ENCODE measurements at regions not wholly inside any gene's neighbourhood (a gene's known extent, or its start where the extent isn't known, plus 50 kb on each side); places are given as distances from the start of the nearest gene placed in this dataset.
"Not testable (repeated sequence)": the region's sequence is repeated elsewhere in the genome, so short reads cannot be mapped to it uniquely, and the experiment has no call there.

GRCh38 chr9:67708109-67708508 is 150.6 kb upstream of the ANKRD20A1 start:
- DNase-seq = not testable (repeated sequence)

- DNase-seq = not testable (repeated sequence)
Observed at GRCh38 chr9:67711429-67711828, 147.3 kb upstream of the ANKRD20A1 start.

DNA sequence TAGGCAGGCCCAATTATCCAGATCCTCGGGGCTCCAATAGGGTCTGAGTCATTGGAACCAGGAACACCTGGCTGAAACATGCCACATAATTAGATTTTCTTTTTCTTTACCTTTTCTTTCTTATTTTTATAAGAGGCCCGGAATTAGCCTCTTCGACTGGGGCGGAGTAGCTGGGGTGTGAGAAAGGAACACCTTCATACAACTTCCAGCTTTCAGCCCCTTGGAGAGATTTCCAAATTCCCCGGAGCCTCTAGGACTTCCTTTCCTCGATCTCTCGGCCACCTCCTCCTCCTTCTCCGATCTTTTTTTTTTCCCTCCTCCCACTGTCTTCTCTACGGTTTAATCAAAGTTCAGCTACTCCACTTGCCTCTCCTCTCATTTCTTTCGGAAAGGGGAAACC is 146.8 kb upstream of the ANKRD20A1 start:
- DNase-seq = not testable (repeated sequence)

DNA sequence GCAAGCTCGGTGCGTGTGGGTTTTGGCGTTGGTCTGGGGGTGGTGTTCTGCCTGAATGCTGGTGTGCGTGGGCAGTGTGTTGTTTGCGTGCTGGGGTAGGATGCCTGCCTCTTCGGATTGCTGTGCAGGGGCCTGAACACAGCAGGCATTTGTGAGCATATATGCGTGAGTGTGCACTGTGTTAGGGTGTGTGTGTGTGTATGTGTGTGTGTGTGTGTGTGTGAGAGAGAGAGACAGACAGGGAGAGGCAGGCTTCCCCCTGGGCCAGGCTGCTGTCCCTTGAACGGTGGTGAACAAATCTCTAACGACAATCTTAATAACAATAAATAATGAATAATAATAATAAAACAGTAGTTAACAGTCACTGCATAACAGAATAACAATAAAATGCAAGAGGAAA is 145.8 kb upstream of the ANKRD20A1 start:
- DNase-seq = peak in 1 of 2 donors; percentile 2

DNA sequence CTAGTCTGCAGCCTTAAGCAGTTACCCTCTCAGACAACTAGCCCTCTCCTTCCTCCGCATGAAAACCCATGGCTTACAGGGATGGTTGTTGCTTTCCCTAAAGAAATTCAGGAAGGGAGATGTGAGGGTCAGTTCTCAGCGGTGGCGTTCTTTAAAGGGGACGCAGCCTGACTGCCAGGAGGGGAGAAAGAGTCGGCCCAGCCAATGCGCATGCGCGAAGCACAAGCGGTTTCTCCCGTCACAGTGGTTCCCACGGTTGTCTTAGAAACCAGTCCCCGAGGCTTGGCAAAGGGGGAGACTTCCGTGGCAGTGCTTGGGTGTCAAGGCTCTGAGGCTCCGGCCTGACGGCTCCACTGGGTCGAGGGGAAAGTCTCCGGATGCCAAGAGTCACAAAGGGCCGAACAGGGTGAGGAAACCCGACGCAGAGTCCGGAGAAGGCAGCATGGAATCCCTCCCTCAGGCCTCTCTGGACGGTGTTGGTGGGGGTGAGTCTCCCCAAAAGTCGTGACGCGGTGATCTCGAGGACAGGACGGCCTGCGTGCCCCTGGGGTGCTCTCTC is 140.8 kb upstream of the ANKRD20A1 start:
- DNase-seq = peak; percentile 61 to 64

DNA sequence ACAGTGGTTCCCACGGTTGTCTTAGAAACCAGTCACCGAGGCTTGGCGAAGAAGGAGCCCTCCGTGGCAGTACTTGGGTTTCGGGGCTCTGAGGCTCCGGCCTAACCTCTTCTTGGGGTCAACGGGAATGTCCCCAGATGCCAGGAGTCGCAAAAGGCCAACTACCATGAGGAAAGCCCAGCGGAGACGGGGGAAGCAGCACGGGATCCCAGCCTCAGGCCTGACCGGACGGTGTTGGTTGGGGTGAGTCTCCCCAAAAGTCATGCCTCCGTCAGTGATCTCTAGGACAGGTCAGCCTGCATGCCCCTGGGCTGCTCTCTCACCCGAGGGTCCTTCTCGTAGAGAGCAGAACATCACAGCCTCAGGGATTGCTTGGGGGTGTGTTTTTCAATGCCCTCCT is 138.2 kb upstream of the ANKRD20A1 start:
- not testable (repeated sequence) for DNase-seq

- not testable (repeated sequence) for DNase-seq
Observed at GRCh38 chr9:67722460-67723090, 136.2 kb upstream of the ANKRD20A1 start.

DNA sequence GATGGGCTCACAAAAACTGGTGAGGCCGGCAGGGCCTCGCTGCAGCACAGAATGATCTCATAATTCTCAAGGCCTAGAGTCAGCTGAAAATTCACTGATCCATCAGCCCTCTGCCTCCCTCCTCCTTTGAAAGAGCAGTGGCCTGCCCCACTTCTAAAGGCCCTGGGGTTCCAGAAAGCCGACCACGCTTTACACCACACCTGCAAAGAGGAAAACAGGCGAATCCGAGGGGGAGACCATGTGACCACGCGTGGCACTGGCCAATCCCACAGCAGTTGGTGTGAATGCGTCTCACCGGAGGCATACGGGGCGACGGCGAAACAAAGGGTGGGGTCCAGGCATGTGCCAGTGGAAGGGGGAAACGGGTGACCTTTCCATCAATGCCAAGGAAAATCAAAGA is 135.5 kb upstream of the ANKRD20A1 start:
- peak in 1 of 2 donors; percentile 25 for DNase-seq

GRCh38 chr9:67724885-67725284 is 133.8 kb upstream of the ANKRD20A1 start:
- DNase-seq = peak; percentile 3 to 31

GRCh38 chr9:67726213-67726988 is 132.3 kb upstream of the ANKRD20A1 start:
- peak; percentile 18 to 46 for DNase-seq

DNA sequence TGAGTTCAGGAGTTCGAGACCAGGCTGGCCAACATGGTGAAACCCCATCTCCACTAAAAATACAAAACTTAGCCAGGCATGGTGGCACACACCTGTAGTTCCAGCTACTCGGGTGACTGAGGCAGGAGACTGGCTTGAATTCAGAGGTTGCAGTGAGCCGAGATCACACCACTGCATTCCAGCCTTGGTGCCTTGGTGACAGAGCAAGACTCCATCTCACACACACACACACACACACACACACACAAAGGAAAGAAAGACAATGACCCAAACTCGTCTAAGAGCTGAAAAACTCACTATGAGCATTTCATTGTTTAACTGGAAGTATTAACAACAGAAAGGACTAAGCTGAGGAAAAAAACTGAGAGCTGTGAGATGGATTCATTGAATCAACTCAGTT is 95.6 kb upstream of the ANKRD20A1 start:
- not testable (repeated sequence) for DNase-seq

DNA sequence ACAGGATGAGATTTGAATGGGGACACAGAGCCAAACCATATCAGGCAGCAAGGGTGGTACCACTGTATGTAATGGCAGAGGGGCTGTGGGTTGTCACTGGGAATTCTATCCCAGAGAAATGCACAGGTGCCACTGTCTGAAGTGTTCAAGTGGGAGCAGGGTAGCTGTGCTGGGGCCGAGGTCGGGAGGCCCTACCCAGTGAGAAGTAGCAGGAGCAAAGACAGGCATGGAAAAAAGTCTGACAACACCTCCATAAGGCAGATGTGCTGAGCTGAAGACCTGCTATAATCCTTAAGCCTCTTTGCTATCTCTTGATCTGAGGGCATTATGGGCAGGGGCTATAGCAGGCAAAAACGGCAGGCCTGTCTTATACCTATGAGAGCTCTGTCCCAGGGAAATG is 86.9 kb upstream of the ANKRD20A1 start:
- DNase-seq = not testable (repeated sequence)

- peak in 1 of 2 donors; percentile 0 for DNase-seq
Observed at GRCh38 chr9:67800170-67800569, 58.6 kb upstream of the ANKRD20A1 start.
